ENCODE measurements at regions not wholly inside any gene's neighbourhood (a gene's known extent, or its start where the extent isn't known, plus 50 kb on each side); places are given as distances from the start of the nearest gene placed in this dataset.

- Histone ChIP-seq H3K27ac (ENCODE audit: low read length in 2 of 2) (no peak overlapping the region), H3K4me3 (ENCODE audit: control extremely low read depth in 1 of 5, extremely low read depth in 1 of 5, insufficient read depth in 1 of 5, low read depth in 2 of 5, low read length in 4 of 5) (no peak overlapping the region), H3K9me3 (ENCODE audit: control extremely low read depth in 1 of 3, control insufficient read depth in 2 of 3, insufficient read depth in 1 of 3, low read length in 2 of 3) (peaks cover 0 to 31% (median 0%) of the 10 kb centered on the region in 3 donors), H3K9ac (ENCODE audit: low read length) (no peak overlapping the region), H3K4me1 (ENCODE audit: control insufficient read depth in 2 of 2, insufficient read depth in 2 of 2, low read length in 2 of 2) (peaks cover 74 to 88% of the 10 kb centered on the region in 2 donors), H4K20me1 (ENCODE audit: control insufficient read depth, insufficient read depth, low read length, poor library complexity, severe bottlenecking) (peaks cover 8% of the 10 kb centered on the region), H3K27me3 (replicated peaks in 1 of 4; ENCODE audit: control extremely low read depth in 1 of 4, control insufficient read depth in 3 of 4, insufficient read depth in 4 of 4, low read length in 3 of 4) (peaks cover 0 to 96% (median 83%) of the 10 kb centered on the region in 4 experiments), H3K36me3 (replicated peaks in 1 of 2; ENCODE audit: control extremely low read depth in 1 of 2, control insufficient read depth in 1 of 2, extremely low read depth in 1 of 2, insufficient read depth in 2 of 2, low read length in 1 of 2) (no peaks in the 10 kb centered on the region), H3K79me2 (ENCODE audit: control insufficient read depth, insufficient read depth, low read length) (no peaks in the 10 kb centered on the region), H3K4me2 (replicated peaks; ENCODE audit: low read depth, low read length, poor library complexity, severe bottlenecking) (peak overlapping the region; percentile 63), H2AFZ (ENCODE audit: insufficient read depth, low read depth, low read length, poor library complexity, severe bottlenecking) (no peak overlapping the region)
- Mint-ChIP-seq H3K27me3 (peaks cover 82% of the 10 kb centered on the region), H3K4me1 (peaks cover 54% of the 10 kb centered on the region), H3K4me3 (peak overlapping the region; percentile 45), H3K27ac (no peak overlapping the region), H3K9me3 (ENCODE audit: insufficient read depth) (no peaks in the 10 kb centered on the region)
- CTCF ChIA-PET: interaction anchor here (1.6 to 1.8 kb wide), 2 partner anchors 32 to 390 kb away, joined by 4 read pairs; no protein-coding TSS in a partner anchor
- POLR2A ChIA-PET: no interaction called here
- intact Hi-C loops (cut with micrococcal nuclease): loop anchor here (5.0 to 10.0 kb wide), 3 partner anchors 90 to 372 kb away; partner anchors contain the start of gene PAXIP1
- 1% methylated on average over 9 of the region's 13 CpGs for WGBS (ENCODE audit: insufficient coverage)
- TF ChIP-seq EZH2 (IDR thresholded peaks at IDR 0.05; ENCODE audit: borderline replicate concordance, insufficient read depth, low read depth, low read length, poor library complexity, severe bottlenecking) (no peak), CTCF (IDR thresholded peaks at IDR 0.05) (no peak)
- ATAC-seq (ENCODE audit: low read depth) (no peak), DNase-seq (no peak)
These were observed 79.6 kb downstream of the INSIG1 start for GRCh38 chr7:155377071-155377837.

All from B cell (primary cell).